ENCODE measurements at regions not wholly inside any gene's neighbourhood (a gene's known extent, or its start where the extent isn't known, plus 50 kb on each side); places are given as distances from the start of the nearest gene placed in this dataset.
A peak's percentile ranks its signal among the peaks of the same experiment; 100 is the strongest.

GRCh38 chrX:128717635-128718578 is 665.7 kb upstream of the ACTRT1 start:
- no peak overlapping the region for H3K4me3 ChIP-seq (ENCODE audit: control insufficient read depth, low read depth, low read length)
- DNase-seq (ENCODE audit: low read depth) = no peak
- TF ChIP-seq, protein P1, sequence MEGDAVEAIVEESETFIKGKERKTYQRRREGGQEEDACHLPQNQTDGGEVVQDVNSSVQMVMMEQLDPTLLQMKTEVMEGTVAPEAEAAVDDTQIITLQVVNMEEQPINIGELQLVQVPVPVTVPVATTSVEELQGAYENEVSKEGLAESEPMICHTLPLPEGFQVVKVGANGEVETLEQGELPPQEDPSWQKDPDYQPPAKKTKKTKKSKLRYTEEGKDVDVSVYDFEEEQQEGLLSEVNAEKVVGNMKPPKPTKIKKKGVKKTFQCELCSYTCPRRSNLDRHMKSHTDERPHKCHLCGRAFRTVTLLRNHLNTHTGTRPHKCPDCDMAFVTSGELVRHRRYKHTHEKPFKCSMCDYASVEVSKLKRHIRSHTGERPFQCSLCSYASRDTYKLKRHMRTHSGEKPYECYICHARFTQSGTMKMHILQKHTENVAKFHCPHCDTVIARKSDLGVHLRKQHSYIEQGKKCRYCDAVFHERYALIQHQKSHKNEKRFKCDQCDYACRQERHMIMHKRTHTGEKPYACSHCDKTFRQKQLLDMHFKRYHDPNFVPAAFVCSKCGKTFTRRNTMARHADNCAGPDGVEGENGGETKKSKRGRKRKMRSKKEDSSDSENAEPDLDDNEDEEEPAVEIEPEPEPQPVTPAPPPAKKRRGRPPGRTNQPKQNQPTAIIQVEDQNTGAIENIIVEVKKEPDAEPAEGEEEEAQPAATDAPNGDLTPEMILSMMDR (conservative IDR thresholded peaks at IDR 0.05; ENCODE audit: control insufficient read depth, insufficient read depth, low read depth, low read length) = no peak

DNA sequence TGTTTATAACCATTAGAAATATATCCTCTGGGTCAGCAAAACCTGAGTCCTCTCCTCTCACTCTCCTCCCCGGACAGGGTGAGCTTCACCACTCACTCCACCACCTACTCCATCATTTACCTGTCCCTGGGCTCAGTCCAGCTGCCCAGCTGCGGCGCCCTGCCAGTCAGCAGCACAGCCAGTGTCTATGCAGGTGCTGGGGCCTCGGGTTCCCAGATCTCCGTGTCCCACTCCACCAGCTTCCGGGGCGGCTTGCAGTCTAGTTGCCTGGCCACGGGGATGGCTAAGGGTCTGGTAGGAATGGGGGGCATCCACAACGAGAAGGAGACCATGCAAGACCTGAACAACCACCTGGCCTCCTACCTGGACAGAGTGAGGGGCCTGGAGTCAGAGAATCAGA is 662.2 kb upstream of the ACTRT1 start:
- no peak for DNase-seq (ENCODE audit: low read depth)
- TF ChIP-seq, protein P1 (conservative IDR thresholded peaks at IDR 0.05; ENCODE audit: control insufficient read depth, insufficient read depth, low read depth, low read length) = no peak
- H3K4me3 ChIP-seq (ENCODE audit: control insufficient read depth, low read depth, low read length) = no peak overlapping the region

DNA sequence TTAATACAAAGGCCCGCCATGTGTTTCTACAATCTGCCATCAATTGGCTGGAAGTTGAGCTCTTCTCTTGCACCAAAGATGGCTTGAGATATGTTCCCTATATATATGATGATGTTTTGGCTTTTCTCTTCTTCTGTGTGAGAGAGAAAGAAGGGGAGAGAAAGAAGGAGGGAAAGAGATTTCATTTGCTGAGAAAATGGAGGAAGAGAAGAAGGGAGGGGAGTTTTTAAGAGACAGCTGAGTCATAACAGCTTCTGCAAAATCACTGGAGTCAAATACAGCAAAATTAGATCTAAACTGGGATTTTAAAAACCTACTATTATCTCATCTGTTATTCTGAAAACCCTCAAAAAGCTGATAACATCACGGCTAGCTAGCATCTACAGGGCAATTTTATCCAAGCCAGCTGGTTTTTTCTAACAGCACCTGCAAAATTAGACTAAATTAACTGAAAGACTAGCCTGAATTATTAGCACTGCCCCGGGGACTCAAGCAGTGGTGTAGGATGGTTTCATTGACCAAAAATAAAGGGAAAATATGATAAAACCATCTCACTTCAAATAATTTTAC is 647.6 kb upstream of the ACTRT1 start:
- no peak for DNase-seq (ENCODE audit: low read depth)
- no peak overlapping the region for H3K4me3 ChIP-seq (ENCODE audit: control insufficient read depth, low read depth, low read length)
- TF ChIP-seq, protein P1 (conservative IDR thresholded peaks at IDR 0.05; ENCODE audit: control insufficient read depth, insufficient read depth, low read depth, low read length) = no peak

DNA sequence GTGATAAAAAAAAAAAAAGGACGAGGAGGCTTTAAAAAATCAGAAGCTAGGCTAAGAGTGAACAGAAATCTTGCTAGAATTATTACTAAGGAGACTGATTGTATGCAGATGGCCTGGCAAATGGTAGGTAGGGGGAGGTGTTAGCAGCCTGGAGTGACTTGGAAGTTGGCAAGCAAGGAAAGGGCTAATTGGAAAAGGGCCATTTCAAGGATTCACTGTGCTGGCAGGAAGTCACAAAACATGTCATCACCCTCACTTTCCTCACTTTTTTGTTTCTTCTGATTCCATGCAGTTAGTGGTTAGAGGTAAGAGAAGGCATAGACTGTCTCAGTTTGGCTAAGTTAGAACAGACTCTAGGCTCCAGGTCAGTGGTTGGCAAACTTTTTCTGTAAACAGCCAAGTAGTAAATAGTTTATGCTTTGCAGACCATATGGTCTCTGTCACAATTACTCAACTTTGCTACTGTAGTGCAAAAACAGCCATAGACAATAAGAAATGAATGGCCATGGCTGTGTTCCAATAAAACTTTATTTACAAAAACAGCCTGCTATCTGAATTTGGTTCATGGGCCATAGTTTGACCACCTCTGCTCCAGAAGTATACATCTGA is 646.5 kb upstream of the ACTRT1 start:
- H3K4me3 ChIP-seq (ENCODE audit: control insufficient read depth, low read depth, low read length) = no peak overlapping the region
- TF ChIP-seq, protein P1 (conservative IDR thresholded peaks at IDR 0.05; ENCODE audit: control insufficient read depth, insufficient read depth, low read depth, low read length) = no peak
- peak; percentile 0 for DNase-seq (ENCODE audit: low read depth)

- H3K4me3 ChIP-seq (ENCODE audit: control insufficient read depth, low read depth, low read length) = no peak overlapping the region
- DNase-seq (ENCODE audit: low read depth) = no peak
- TF ChIP-seq, protein P1 (conservative IDR thresholded peaks at IDR 0.05; ENCODE audit: control insufficient read depth, insufficient read depth, low read depth, low read length) = no peak
Measured at GRCh38 chrX:128691872-128692271, 639.7 kb upstream of the ACTRT1 start.

- no peak for DNase-seq (ENCODE audit: low read depth)
- TF ChIP-seq, protein P1 (conservative IDR thresholded peaks at IDR 0.05; ENCODE audit: control insufficient read depth, insufficient read depth, low read depth, low read length) = no peak
- no peak overlapping the region for H3K4me3 ChIP-seq (ENCODE audit: control insufficient read depth, low read depth, low read length)
Measured at GRCh38 chrX:128685387-128685786, 633.2 kb upstream of the ACTRT1 start.

Data from fibroblast of mammary gland (primary cell).